GM21786 (cell line): ENCODE measurements at regions not wholly inside any gene's neighbourhood (a gene's known extent, or its start where the extent isn't known, plus 50 kb on each side); places are given as distances from the start of the nearest gene placed in this dataset.

Source experiments
- ATAC-seq: cut with Tn5 transposase; IDR thresholded peaks from one replicate; pipeline ENCODE4 v1.9.1; 2021; ENCODE audit not compliant: unreplicated experiment

DNA sequence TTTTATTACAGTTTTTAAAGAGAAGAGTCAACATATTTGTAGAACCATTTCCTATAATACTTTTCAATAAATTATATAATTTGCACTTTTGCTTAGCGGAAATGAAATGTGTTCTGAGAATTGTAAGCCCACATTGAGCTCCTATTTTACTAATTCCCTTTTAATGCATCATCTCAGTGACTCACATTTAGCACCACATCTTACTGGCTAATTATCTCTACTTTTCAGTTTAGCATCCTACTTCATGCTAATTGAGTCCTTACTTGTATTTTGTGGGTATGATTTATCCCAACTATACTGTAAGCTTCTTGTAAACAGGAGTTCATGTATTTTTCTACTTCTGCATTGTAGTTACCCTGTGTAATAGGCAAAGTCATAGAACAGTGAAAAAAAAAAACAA is 67.5 kb downstream of the TMX1 start:
- no peak for ATAC-seq

DNA sequence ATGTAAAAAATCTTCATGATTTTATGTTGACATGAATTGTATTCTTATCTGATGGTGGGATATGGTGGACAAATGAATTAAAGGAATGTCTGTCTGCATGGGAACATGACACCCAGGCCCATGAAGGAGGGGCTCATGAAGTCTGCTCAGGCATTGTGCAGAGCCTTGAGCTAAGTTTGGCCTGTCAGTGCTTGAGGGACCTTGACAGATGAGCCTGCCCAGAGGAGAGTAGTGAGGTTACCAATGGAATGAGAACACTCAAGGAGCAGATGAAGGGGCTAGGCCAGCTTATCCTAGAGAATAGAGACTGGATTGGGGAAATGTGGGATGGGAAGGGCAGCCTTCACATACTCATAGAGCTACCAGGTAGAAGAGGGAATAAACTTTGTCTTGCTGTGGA is 68.8 kb downstream of the TMX1 start:
- ATAC-seq, result no peak

DNA sequence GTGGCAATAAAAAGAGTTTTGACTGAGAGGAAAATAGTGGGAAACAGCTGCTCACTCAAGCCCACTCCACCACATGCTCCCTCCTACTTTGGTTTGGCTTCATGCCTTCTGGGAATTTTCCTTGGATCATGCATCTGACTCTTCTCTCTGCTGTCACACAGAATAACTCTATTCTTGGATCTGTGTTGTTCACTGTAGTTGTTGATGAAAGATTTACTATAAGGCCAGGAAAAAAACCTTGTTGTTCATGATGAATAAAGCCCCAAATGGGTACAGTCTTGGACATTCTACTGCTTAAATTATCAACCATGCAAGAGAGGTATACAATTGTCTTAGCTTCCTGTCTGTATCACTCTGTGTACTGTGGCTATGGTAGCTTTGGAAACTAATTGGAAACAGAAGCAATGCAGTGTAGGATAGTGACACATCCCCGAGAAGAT is 70.5 kb downstream of the TMX1 start:
- ATAC-seq, result no peak

DNA sequence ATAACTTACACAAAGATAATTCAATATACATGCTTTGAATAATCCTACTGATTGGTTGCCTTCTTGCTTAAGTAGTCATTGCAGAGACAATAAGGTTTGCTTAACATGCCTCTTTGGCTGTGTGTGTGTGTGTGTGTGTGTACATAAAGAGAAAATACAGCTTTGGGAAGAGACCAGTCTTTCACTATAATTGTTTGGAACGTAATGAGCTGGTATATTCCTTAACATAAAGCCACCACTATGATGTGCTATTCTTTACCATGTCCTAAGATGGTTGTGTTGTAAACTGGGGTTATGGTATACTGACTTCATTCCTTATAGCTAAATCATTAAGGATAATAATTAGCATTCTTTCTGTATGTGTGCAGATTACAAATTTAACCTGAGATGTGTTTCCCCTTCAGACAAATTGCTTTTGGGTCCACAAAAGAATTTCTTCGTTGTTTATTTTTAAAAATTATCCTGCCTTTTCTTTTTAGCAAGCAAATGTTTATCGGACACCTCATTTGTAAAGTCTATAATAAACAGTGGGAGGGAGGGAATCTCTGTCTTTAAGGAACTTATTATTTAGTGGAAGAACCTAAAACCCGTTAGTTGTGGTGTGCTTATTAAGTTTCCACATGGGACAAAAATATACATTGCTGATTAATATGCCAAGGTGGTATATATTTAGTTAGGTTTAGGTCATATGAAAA is 74.4 kb downstream of the TMX1 start:
- no peak for ATAC-seq

DNA sequence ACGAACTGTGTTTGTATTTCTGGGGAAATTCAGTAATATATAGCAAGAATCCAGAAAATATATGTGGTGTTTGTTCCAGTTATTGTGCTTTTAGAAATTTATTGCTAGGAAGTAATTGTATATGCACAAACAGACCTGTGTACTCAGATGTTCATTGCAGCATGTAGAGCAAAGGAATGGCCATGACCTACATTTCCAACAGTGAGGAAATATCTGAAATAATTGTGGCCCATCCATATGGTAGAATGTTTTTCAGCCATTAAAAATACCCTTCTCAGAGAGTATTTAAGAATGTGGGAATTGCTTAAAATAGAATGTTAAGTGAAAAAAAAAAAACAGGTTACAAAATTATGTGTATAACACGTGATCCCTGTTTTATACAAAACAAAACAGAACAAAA is 77.3 kb downstream of the TMX1 start:
- ATAC-seq, result no peak

DNA sequence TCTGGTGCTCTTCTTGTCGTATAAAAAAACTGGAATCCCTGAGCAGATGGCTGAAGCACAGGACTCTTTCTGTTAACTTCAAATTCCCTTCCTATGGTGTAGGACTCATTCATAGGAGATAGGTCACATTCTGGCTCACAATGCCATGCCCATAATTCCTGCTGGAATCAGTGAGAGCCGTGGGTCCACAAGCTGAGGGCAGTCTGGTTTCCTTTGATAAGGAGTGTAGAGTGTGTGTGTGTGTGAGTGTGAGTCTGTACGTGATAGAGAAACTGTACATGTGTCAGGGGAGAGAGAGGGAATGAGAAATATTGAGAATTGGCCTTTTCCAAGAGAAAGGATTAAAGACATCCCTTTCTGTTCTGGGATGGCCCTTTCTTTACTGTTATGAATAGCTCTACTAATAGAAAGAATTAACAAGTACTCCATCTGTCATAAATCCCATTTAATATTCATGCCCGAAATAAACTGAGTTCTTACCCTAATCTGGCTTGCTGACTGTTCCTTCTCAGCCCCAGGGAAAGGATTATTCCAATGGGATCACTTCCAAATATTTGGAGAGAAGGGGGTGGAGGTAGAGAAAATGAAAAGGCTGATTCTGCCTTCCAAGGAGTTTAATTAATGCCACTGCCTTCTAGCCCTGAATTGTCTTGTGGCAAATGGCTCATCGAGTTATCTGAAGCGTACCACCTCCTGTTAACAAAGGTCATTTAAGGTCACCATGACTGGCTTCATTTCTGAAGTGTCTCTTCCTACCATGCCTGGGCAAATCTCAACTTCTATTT is 79.0 kb downstream of the TMX1 start:
- no peak for ATAC-seq

DNA sequence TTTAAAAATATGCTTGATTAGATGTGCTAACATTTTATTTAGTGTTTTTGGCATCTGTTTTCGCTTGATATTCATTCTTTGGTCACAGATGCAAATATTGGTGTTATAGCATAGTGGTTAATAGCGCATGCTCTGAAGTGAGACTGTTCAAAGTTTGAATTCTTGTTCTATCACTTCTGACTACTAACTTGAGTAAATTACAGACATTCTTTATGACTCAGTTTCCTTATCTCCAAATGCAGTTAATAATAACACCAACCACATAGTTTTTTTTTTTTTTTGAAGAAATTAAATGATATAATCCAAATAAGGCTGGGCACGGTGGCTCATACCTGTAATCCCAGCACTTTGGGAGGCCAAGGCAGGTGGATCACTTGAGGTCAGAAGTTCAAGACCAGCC is 81.0 kb downstream of the TMX1 start:
- ATAC-seq, result no peak

DNA sequence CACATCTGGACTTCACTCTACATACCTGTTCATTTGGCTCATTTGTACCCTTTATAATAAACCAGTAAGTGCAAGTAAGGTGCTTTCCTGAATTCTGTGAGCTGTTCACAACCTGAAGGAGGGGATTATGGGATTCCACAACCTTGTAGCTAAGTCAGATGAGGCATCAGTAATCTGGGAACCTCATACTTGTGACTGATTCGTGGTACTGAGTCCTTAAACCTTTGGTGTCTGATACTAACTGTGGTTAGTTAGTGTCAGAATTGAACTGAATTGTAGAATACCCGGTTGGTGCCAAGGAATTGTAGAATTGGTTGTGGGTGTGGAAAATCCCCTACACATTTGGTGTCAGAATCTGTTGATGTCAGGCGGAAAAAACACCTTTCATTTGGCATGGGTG is 83.4 kb downstream of the TMX1 start:
- no peak for ATAC-seq

DNA sequence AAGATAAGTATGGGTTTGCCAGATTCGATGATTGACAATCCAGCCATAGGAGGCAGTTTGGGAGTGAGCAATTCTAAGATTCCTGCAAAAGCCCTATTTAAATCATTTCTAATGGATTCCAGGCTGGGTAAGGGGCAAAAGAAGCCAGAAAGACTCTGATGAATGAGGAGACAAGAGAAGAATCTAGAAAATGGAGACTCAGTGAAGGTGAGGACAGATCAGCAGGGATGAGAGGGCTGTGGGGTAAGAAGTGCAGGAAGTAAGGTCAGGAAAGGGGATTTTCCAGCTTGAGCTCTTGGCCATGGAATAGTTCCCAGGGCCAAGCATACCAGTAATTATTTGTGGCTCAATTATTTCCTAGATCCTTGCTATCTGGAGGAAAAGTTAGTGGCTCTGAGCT is 87.3 kb downstream of the TMX1 start:
- no peak for ATAC-seq

DNA sequence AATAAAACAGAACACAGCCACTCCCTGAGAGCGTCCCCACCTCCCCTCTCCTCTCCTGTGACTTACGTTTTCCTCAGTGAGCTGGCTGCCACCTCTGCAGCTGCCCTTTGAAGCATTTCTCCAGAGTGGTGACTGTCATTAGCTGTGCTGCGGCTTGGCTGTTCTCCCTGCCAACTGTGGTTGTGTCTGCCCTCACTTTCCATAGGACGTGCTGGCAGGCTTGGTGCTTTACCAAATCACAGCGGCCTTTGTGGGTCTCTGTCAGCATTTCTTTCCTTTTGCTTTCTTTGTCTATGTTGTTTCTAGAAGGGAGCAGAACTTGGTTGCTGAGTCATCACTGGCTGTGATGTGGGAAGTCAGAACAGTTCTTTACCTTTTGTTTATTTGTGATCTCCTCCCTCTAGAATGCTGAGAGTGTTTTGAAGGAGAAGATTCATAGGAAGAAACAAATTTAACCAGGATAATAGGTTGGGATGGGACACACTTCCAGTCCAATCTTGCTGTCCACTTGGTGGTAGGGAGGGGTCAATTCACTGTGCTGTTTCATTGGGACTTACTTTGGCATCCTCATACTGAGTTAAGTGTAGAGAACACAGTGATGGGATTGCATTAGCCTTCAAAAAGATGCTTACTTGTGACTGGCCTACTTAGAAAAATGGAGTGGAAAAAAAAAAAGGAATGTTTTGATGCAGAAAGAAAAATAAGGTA is 88.2 kb downstream of the TMX1 start:
- ATAC-seq, result no peak

DNA sequence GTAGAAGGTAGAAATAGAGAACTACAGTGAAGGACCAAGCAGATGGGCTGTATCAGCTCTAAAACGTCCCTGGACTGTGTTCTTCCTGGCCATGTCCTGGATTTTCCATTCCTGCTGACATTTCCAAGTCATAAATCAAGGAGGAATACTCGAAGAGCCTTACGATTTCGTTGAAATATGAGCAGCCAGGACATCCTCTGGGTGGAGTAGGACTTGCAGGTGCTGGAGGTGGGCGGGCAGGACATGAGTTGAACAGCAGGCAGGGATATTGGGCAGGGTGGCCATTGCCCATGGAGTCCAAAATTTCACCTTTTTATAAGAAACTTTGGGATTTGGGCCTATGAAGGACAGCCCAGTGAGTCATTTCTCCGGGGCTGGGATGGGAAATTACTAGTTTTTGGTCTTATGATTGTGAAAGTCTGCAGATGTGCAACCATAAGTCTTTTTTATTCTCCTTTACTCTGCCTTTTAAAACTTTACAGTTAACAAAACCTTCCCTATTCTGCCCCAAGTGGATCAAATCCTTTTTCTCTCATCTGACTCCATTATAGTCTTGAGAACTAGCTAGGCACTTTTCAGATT is 88.8 kb downstream of the TMX1 start:
- ATAC-seq, result no peak

DNA sequence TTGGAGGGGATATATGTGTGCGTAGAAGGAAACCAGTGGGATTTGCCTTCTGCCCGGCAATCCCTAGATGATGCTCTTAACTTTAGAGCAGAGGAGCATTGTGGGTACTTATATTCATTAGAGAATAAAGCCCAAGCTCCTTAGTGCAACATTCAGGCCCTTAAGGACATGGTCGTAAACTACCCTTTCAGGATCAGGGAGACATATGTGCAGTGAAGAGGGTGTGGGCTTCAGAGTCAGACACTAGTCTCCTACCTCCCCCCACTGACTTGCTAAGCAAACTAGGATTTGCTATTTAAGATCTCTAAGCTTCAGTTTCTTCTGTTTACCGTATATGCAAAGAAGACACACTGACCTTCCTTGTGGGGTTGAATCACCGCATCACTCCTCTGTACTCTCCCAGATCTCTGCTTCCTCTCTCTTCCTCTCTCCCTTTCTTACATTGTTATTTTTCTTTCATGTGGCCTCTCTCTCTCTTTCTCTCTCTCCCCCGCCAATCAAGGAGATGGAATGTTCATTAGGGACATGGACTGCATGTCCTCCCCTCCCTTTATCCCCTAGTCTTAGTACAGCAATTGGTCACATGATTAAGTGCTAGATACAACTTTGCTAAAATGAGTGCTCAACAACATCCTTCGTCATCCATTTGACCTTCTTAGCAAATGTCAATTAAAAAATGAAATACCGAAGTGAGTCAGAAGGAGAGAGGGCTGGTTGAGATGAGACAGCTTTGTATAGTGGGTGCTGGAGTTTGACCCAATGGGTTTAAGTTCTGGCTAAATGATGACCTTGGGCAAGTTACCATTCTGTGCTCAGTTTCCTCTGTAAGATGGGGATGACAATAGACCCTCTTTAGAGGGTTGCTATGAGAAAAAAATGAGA is 91.7 kb downstream of the TMX1 start:
- ATAC-seq, result no peak

DNA sequence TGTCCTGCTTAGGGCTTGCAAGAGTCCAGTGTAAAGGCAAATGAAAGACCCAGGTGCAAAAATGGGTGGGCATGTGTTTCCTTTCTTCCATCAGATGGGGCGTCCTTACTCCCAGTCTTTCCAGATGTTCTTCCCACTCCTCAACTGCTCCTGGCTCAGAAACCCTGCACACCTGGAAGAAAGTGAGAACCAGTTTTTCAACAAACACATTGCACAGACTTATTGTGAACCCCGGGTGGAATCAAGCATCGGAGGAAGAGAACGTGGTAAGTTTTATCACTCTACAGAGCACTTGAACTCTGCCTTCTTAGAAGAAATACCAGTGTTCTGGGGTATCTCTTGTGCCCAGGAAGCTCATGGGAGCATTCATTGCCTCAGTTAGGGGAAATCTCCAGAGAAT is 93.3 kb downstream of the TMX1 start:
- ATAC-seq, result no peak

DNA sequence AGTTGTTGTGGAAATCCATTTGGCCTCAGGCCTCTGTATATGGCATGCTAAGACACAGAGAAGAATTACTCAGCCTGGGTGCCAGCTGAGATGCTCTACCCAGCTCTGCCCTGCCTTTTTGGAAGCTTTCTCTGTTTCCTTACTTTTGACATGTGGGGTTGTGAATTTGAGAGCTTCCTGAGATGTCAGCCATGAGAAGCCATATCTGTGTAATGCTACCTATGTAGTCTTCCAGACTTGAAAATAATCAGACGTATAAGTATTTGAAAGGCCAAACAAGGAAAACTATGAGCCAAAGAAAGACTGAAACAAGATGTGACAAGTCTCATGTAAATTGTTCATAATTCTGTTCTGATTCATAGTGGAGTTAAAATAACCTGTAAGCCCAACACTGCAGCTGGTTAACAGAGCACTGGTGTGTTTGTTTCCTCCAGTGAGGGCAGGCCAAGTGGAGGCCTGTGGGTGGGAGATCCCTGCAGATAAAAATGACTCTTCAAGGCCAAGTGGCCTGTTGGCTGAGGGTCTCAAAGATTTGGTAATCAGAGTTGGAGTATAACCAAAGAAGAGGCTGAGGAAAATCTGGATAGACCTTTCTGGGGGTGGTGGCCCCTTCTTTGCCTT is 94.0 kb downstream of the TMX1 start:
- no peak for ATAC-seq

DNA sequence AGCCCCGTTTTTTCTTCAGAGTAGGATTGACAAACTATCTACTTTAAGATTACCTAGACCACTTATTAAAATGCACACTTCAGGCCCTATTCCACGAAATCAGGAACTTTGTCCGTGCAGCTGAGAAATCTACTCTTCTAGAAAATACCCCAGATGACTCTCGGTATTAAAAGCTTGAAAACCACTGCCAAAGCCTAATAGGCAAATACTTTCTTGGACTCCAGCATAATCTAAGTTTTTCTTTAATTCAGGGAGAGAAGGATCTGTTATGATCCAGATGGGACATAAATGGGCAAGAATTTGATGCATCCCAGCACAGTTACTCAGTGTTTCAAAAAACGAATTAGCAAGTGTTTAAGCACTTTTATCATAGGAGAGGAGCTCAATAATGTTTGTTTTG is 94.5 kb downstream of the TMX1 start:
- ATAC-seq, result no peak

DNA sequence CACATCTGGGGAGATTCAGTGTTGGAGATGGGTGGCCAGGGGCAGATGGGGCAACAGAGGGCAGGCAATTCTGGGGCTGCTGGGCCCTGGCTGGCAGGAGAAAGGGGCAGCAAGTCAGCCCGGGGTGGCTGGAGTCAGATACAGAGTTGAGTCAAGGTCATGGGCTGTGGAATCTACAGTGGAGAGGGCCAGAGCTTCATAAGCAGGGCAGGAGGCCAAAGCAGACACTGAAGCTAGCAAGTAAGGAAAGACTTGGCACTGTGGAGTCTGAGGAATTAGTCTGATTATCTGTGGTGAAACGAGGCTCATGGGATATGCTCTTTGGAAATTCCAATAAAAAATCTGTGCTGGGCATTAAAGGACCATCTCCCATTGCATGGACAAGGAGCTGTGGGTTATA is 95.5 kb downstream of the TMX1 start:
- ATAC-seq, result no peak

DNA sequence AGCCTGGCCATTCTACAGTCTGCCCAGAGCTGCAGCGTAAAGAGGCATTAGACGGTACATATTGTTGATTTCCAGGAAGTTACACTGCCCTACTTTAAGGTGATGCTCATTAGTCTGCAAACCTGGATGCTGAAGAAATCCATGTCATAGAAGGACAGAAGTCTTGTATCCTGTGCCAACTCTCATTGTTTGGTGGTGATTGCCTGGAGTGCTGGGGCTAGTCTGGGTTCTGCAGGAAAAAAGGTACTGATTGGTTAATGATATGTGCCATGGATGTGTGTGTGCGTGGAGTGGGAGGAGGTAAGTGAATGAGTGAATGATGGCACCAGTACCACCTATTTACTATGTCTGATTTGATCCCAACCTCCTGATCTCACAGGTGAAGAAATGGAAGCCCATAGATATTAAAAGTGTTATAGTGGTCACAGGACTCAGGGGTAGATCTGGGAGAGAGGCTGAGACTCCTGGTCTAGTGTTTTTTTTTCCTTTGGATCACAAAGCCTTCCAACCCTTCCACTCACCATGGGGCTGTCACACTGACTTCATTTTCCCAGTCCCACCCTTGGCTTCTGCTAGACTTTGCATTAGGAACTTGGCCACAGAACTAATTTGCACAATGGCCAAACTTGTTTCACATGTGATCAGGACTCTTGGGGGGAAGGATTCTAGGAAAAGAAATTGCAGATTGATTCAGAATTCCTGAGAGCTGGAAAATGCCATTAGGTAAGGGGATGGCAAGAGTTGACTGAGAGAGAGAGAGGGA is 96.1 kb downstream of the TMX1 start:
- ATAC-seq, result no peak

DNA sequence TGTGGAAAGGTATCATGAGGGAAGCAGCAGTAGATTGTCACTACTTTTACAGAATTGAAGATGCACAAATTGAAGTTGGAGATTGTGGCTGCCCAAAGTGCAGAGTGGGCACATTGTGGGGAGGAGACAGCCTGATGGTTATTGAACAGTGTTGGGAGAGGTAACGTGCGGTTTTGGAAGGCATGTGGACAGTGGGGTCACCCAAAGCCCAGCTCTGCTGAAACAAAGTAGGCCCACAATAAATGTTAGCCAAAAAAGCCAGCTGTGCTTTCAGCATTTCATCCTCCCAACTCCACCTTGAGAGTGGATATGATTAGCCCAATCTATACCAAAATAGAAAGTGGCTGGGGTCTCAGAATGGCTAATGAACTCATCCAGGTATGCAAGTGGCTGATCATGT is 96.7 kb downstream of the TMX1 start:
- ATAC-seq, result no peak

DNA sequence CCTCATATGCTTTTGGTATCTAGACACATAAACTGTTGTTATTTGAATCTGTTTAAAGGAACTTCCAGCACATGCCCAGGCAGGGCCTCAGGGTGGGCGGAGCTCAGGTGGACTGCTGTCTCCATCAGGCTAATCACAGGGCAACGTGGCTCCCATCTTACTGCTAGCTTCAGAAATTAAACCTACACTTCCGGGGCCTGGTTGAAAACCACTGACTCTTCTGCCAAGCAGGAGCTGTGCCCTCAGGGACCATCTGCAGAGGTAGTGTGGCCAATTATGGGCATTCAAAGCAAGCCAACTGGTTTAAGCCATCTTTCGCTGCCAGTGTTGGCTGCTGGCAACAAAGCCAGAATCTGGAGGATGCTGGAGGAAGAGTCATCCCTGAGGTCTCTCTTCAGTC is 97.5 kb downstream of the TMX1 start:
- no peak for ATAC-seq

DNA sequence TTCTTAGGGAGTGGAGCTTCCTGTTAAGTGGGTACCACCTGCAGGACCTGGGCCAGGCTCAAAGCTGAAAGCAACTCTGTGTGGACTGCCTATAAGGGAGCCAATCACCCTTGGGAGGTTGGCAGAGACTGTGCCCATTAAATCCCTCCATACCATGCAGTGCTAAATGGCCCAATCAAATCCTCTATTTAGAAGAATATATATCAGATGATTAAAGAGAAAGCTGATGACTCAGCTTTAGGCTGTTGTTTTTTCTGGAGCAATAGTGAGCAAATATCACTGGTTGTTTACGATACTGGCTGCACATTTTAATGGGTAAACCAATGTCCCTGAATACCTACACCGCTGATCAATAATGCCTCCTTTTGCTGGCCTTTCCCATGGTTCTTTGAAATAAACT is 101.3 kb downstream of the TMX1 start:
- no peak for ATAC-seq
